ENCODE measurements at regions not wholly inside any gene's neighbourhood (a gene's known extent, or its start where the extent isn't known, plus 50 kb on each side); places are given as distances from the start of the nearest gene placed in this dataset.
"Not testable (repeated sequence)": the region's sequence is repeated elsewhere in the genome, so short reads cannot be mapped to it uniquely, and the experiment has no call there.

DNA sequence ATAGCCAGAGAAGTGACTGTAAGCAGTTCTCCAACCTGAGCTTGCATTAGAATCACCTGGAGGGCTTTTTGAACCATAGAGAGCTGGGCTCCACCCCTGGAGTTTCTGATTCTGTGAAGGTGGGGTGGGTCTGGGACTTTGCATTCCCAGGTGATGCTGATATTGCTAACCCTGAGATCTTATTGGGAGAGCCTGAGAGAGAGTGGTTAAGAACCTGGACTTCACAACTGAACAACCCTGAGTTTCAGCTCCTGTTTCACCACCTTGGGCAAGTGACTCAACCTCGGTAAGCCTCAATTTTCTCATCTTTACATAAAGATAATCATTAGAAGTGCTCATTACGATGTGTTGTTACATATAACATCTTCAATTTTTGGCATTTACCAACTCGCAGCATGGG lies 498.6 kb downstream of the EBF1 start:
- FAIRE-seq: no peak

DNA sequence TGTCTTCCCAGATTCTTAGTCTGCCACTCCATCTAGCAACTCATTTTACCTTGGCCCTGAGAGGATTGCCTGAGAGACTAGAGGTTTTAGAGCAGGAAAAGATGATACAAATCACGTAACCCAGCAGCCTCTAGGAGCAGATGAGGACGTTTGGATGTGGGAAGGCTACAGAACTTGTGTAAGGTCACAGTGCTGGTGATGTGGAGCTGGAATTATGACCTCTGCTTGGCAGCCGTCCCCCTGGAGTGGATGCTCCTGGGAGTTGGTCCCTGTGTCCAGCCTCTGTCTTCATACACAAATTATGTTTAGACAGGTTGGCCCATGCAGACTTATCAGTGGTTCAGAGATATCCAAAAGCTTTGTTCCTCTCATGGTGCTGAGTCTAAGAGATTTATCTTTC lies 499.0 kb downstream of the EBF1 start:
- no peak for FAIRE-seq

DNA sequence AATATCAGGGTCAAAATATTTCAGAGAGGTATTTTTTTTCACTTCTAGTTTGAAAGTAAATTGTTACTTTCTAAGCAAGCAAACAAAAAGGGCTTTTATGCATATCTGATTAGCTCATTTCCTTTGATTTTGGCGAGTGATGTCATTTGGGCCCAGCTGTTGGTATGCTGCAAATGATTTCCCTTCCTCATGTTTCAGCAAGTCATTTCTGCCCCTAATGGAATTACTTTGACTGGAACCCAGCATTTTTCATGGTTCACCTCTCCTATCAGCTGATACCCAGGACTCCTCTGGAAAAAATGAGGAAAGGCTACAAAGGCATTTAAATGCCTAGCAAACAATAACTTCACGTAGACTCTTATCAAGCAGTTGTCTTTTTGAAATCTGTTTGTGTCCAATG lies 500.6 kb downstream of the EBF1 start:
- FAIRE-seq: no peak

DNA sequence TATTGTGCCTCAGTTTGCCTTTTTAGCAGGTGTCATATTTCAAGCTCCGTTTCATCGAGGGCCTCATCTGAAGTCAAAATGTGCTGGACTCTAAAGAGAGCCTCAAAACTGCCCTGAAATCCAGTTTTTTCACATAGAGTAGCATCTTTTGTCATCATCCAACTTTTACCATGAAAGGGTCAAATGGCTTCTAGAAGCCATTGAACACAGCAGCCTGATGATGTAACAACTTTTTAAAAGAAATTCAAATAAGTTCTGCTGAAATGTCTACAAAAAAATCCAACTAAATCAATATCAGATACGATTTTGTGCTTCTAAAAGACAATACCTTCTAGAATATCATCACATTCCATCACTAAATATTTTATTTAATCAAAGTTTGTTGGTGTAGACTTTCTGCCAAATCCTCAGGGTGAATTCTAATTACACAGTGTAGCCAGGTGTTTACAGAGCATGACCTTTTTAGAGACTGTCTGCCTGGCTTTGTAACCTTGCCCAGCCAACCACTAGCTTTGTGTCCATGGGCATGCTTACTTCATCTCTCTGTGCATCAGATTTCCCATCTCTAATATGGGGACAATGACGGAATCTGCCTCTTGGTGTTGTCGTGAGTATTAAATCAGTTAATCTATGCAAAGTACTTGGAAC lies 505.0 kb downstream of the EBF1 start:
- FAIRE-seq: no peak

DNA sequence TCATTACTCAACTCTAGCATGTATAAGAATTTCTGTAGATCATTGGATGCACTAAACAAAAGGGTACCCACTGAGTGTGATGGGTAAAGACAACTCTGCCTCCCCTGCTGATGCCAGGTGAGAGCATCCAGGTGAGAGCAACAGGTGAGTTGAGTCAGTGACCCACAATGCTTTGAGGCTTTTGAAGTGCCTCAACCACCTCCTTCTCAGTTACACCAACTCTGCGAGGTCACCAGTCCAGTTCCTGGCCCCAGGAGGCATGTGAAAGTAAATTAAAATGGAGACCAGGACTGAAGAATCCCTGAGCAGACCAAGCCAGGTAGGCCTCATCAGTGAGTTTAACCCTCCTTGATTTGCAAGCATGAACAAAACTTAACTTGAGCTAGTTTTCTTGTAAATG lies 505.8 kb downstream of the EBF1 start:
- FAIRE-seq: no peak

DNA sequence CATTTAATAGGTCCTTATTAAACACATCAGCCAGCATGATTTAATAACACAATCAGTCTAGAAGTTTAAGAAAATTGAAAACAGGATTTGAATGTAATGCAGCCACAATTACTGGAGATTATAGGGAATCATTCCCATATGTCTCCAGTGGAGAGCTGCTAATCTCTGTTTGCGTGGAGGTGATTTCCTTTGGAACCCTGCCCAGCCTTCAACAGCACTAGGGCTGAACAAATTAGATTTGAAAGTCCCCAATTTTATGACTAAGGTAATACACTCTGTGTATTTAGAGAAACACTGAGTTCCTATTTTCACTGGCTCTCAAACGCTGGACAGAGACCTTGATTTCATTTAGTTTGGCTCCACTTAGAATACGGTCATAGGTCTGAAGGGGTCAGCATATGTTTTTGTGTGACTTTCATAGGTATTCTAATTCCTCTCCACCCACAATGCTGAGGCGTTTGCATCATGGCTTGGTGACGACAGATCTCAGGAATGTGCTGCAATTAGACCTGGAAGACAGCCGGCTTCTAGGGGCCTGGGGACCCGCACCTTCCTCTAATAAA lies 508.3 kb downstream of the EBF1 start:
- FAIRE-seq: no peak

DNA sequence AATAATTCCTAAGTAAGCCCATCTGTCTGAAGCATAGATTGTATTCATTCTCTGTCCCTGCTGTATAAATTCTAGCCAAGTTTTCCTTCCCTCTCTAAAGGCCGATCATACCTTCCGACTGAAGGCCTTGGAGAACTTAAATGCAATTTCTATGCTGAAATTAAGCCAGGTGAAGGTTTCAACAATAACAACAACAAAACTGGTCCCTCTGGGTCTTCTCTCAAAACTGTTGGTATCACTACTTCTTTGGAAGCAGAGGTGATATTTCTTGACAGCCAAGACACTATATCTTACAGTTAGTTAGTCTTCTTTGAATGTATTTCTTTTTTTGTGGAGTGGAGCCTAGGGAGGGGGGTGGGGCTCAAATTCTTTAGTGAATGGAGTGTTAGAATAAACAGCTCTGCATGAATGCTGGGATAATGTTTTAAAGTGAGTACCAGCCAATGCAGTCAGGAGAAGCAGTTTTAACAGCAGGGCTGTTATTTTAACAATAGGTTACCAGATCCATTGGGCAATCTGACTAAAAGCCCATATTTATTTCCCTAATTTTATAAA lies 508.9 kb downstream of the EBF1 start:
- no peak for FAIRE-seq

DNA sequence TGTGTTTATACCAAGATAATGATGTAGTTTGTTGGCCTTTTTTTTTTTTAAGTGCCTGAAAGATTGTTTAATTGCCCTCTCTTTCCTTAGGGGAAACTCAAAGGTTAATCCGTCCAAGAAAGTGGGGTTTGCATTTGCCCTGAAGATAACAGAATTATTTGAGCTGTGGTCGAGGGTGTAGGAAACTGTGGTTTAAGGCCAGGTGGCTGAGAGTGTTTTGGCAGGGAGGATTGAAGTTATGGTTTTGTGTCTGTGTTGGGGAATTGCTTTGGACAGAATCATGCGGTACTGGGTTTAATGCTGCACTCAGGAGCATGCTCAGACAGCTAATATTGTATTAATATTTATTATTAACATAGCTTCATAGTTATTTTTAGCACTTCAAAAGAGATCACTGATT lies 509.8 kb downstream of the EBF1 start:
- FAIRE-seq: no peak

DNA sequence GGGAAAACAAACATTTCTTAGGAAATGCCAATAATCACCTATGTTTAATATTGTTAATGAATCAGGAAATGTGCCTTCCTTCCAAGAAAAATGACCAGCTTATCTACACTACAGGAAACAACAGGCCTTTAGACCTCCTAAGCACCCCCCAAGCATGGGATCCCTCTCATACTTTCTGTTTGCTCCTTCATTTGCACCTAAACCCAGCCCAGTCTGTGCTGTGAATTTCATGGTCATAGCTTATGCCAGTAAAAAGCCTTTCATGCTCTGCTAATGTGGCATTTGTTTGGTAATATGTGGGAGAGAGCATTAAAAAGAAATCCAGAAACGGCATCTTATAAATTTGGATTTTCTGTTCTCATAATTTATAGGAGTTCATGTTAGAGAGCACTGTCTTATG lies 511.1 kb downstream of the EBF1 start:
- no peak for FAIRE-seq

DNA sequence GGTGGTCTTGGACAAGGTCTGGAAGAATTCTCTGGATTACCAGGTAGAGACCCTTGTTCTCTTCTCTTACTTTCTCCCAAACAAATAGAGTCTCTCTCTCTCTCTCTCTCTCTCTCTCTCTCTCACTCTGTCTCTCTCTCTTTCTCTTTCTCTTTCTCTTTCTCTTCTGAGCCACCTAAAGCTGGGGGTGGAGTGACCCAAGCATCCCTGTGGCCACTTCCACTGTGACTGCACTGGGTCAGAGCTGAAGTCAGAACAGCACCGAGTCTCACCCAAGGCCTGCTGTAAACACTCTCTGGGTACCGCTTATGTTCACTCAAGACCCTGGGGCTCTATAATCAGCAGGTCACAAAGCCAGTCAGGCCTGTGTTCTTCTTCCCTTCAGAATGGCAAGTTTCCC lies 513.7 kb downstream of the EBF1 start:
- no peak for FAIRE-seq

DNA sequence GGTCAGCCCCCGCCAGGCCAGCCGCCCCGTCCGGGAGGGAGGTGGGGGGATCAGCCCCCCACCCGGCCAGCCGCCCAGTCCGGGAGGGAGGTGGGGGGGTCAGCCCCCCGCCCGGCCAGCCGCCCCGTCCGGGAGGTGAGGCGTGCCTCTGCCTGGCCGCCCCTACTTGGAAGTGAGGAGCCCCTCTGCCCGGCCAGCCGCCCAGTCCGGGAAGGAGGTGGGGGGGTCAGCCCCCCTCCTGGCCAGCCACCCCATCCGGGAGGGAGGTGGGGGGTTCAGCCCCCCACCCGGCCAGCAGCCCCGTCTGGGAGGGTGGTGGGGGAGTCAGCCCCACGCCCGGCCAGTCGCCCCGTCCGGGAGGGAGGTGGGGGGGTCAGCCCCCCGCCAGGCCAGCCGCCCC lies 517.0 kb downstream of the EBF1 start:
- not testable (repeated sequence) for FAIRE-seq

DNA sequence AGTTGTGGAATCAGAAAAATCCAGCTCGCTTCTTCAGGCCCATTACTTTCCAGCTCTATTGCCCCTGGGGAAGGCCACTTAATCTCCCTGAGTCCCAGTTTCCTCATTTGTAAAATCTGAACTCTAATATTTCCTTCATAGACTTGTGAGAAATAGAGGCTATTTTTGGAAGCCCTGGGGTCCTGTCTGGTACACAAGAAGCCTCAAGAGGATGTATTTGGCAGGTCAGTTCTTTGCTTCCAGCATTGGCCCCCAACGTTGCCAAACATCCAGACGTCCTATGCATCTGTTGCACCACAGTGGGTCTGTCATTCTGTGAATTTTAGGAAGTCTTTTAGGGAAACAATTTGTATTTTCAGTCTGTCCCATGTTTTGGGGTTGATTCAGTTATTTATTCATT lies 525.9 kb downstream of the EBF1 start:
- FAIRE-seq: no peak

DNA sequence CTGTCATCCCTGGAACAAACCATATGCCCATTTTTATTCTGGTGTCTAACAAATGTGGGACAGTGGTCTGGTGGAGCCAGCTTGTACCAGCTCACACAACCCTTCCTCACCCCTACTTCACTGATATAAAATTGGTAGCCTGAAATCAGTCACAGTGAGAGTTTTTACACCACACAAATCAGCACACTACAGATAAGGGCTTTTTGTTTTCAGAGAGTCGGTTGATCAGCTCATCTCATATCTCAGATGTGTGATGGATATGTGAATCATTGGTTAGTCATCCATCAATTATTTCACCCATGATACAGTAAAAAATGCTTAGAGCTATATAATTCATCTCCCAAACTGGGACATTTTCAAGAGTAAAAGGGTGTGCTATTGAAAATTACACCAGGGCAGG lies 529.2 kb downstream of the EBF1 start:
- no peak for FAIRE-seq

DNA sequence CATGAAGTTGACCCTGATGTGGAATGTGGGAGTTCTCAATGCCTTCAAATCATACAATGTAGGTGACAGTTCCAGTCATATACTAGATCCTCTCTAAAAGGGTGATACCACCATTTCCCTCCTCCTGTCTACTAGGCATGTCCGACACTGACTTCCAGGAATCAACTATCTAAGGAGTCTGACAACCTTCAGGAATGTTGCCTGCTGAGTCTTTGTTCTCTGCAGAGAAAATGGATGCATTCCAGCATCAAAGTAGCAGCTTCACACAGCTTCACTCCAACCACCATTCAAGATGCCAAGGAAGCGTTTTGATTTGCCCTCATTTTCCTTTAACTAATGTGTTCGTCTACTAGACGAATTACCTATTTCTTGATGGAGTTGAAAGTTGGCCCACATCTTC lies 530.2 kb downstream of the EBF1 start:
- FAIRE-seq: no peak

DNA sequence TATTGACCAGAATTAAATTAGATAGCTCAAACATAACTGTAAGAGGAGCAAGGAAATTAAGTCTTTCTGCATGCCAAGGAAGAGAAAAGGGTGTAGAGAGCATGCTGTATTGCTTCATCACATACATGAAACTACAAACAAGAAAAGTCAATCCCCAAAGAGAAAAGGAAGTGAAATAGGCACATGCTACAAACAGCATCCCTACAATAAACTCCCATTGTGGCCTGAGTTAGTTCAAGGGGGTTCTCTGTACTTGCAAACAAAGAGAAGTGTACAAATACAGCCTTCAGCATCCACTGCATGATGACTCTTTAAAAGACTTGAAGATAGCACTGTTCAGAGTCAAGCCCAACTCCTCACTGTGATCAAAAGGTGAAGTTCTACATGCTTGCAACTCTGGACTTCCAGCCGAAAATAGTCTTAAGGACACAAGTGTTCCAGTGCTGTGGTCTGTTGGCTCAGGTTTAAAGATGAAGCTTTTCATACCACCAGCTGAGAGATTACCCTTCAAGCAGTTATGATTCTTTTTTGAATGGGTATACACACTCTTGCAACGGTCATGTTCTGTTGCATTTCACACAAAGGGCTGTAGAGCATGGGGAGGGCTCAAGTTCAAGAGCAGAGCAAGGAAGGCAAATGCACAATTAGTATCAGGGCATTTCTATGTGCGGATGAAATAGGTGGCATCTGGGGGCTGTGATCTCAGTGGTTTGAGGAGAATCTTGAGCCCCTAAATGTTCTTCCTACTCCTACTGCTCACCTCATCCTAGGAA lies 534.5 kb downstream of the EBF1 start:
- no peak for FAIRE-seq

DNA sequence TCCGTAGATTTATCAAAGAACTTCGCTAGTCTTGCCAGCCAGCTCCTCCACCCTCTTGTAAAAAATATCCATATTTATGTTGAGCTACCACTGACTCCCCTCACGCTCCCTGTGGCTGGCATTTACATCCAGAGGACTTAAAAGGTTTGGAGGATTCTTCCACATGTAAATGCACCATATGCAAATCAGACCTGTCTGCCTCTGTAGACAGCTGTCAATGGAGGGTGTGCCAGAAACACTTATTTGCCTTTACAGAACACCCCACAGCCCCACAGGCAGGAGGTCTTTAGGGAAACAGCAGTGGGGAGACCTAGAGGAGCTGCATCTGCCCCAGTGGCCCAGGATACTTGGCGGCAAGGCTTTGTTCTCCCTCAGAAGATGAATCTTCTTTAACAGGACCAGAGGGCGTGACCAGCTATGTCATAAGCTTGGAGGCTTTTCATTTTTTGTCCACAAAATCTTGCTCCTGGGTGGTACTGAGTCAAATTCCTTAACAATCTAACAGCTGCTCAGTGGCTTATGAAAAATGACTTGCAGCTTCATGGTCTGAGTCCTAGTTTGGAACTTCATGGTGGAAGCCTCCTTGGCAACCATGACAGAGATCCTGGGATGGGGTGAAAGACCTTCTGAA lies 535.8 kb downstream of the EBF1 start:
- FAIRE-seq: no peak

DNA sequence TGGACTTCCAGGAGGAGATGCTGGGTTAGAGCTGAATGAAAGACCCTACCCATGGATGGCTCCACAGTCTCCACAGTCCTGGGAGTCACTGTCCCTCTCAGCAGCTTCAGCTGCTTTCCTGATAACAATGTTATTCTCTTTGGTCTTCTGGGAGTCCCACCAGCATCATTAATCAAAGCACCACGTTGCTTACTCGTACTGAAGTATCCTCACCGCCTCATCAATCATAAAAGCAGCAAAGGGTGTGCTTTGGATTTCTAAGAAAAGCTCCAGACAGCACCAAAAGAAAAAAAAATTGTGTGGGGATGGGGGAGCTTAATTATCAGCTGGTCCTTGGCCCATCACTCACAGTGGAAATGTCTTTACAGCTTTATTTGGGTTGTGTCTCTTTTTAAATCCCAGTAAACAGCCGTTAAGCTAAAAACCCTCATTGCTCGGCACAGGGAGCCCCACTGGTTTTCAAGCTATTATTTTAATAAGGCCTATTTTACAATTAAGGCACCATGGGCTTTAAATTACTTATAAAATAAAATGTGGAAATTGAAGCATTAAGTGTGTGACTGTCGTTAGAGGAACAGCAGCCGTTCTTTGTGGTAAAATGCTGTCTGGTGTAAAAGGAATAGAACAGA lies 538.0 kb downstream of the EBF1 start:
- FAIRE-seq: no peak

DNA sequence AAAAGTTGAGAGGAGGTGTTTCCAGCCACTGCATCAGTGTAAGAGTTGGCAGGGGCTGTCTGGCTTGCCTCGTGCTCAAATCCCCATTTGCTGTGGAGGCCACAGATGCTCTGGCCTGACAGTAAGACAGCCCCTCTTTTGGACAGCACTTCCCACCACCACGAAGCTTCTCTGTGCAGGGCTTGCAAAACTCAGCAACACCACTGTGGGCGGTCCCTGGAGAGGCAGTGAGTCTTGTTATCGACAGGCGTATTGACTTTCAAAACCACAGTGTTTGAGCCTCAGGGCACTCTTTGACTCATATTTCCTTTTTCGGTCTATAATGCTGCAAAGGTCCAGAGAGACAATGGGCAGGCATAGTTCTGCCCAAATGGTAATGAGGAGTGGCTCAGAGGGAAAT lies 539.5 kb downstream of the EBF1 start:
- no peak for FAIRE-seq

DNA sequence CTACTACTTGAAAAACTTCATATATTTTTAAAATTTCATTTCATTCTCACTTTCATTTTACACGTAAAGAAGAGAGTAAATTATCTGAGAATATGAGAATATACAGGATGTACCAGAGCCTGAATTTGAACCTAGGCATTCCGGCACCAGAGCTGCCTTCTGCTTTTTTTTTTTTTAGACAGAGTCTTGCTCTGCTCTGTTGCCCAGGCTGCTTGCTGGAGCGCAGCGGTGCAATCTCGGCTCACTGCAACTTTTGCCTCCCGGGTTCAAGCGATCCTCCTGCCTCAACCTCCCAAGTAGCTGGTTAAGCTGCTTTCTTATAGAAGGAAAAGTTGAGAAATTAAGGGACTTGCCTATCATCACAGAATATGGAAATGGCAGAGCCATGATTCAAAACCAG lies 540.1 kb downstream of the EBF1 start:
- no peak for FAIRE-seq

DNA sequence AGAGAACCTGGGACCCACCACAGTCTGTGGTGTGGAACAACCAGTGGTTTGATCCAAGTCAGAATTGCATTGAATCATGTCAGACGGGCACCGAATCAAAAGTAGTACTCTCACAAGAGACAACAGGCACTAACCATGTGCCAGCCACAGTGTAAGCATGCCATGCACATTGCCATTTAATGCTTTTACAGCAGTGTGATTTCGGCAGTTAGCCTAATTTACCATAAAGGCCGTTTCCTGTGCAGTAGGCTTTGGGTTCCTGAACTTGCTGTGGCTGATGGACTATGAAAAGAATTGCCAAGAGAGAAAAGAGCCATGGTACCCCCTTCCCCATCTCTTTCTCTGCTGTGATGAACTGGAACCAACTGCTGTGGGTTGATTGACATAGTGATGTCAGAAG lies 540.6 kb downstream of the EBF1 start:
- FAIRE-seq: no peak

DNA sequence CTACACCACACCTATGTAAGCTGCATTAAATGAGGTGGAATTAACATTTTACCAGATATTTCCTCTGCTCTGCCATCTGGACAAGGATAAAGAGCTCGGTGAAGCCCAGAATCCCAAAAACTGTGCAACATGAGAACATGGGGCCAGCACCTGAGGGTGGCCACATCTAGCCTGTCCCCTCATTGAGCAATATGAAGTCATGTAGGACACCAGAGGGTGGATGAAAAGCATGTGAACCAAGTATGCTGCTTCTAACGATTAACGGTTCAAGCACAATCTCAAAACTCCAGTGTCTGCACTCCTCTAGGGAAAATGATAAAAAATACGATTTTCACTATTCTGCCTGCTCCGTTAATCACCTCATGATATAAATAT lies 545.8 kb downstream of the EBF1 start:
- FAIRE-seq: no peak

DNA sequence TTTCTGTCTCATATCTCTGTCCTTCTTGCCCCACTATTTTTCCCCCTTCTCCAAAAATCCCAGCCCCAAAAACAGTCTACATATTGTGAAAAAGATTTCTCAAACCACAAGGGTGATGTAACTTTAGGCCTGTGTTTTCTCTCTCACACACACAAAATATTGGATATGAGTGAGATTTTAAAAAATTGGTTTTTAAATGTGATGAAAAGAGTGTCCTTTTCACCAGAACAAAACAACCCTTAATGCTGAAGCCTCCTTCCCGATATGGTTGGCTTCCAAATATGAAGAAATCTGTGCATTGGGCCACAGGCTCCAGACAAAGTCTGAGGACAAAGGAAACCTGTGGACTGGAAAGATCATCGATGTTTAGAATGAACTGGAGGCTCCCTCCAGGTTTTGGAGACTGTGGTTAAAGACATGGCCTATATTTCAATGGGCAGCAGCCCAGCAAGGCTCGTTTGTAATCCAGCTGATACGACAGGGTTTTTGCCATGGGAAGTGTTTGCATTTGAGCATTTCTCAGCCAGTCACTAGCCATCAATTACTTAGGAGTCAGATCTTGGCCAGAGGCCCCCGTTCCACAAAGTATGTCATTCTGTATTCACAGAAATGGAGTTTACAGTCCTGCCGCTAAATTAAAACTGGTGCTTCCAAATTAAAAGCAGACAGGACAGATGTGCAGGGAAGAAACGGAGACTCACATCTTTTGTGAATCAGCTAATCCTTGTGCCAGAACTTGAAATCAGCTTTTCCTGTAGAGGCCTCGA lies 546.3 kb downstream of the EBF1 start:
- no peak for FAIRE-seq

DNA sequence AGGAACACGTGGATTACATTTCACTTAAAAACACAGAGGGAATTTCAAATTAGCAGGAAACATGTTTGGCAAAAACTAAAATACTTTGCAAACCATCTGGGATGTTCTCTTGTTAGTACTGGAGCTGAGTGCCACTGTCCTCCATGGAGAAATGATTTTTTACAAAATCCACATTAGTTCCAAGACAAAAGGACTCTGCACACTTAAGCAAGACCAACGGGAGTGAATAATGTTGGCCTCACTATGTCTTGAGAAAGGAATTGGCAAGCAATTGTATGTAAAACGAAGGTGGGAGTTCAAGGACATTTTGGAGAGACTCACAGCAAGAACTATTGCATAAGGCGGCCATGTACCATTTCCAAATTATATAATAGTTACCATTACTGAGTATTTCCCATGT lies 547.5 kb downstream of the EBF1 start:
- no peak for FAIRE-seq
